Loucy (cell line): ENCODE measurements at regions not wholly inside any gene's neighbourhood (a gene's known extent, or its start where the extent isn't known, plus 50 kb on each side); places are given as distances from the start of the nearest gene placed in this dataset.

Source experiments
- H2AFZ ChIP-seq: fragments of 200-600 bp; sonication (generic); 2 replicates; pipeline ENCODE4 v1.6.0; 2016; ENCODE audit warnings: antibody characterized with exemption, mild to moderate bottlenecking, low read length, moderate library complexity
- H3F3A ChIP-seq: fragments of 200-600 bp; 2 replicates; pipeline ENCODE4 v1.6.0; 2016; ENCODE audit warnings: antibody characterized with exemption, low read depth, mild to moderate bottlenecking
- H3K27me3 ChIP-seq: fragments of 200-600 bp; sonication (generic); 2 replicates; pipeline ENCODE4 v1.6.1; 2014; ENCODE audit warnings: low read length, mild to moderate bottlenecking; ENCODE audit not compliant: insufficient read depth, poor library complexity, severe bottlenecking
- H3K36me3 ChIP-seq: fragments of 200-600 bp; sonication (generic); 2 replicates; pipeline ENCODE4 v1.6.1; 2016; ENCODE audit warnings: low read length; ENCODE audit not compliant: insufficient read depth
- H3K4me1 ChIP-seq: fragments of 200-600 bp; sonication (generic); 2 replicates; pipeline ENCODE4 v1.5.1; 2014; ENCODE audit warnings: low read length, mild to moderate bottlenecking; ENCODE audit not compliant: insufficient read depth, poor library complexity, severe bottlenecking
- H3K4me2 ChIP-seq: fragments of 200-600 bp; sonication (generic); 2 replicates; pipeline ENCODE4 v1.6.0; 2014; ENCODE audit warnings: antibody characterized with exemption, low read length, low read depth, mild to moderate bottlenecking; ENCODE audit not compliant: poor library complexity, severe bottlenecking
- H3K4me3 ChIP-seq: fragments of 200-600 bp; sonication (generic); 2 replicates; pipeline ENCODE4 v1.5.1; 2014; ENCODE audit warnings: low read length, mild to moderate bottlenecking, mixed read lengths; ENCODE audit not compliant: poor library complexity, severe bottlenecking
- H3K79me2 ChIP-seq: fragments of 200-600 bp; sonication (generic); 2 replicates; pipeline ENCODE4 v1.6.1; 2014; ENCODE audit warnings: low read length; ENCODE audit not compliant: insufficient read depth
- H3K9ac ChIP-seq: fragments of 200-600 bp; sonication (generic); 2 replicates; pipeline ENCODE4 v1.6.0; 2014; ENCODE audit warnings: mild to moderate bottlenecking, low read depth, low read length, moderate library complexity; ENCODE audit not compliant: poor library complexity, severe bottlenecking
- H3K9me2 ChIP-seq: fragments of 200-600 bp; sonication (generic); replicated peaks from 2 replicates; pipeline ENCODE4 v1.6.1; 2016; ENCODE audit warnings: low read depth, low read length, mixed read lengths
- H3K9me3 ChIP-seq: fragments of 200-600 bp; sonication (generic); 2 replicates; pipeline ENCODE4 v1.6.1; 2014; ENCODE audit warnings: mild to moderate bottlenecking, antibody characterized with exemption, low read length, low read depth; ENCODE audit not compliant: insufficient read depth
- H4K20me1 ChIP-seq: fragments of 200-600 bp; sonication (generic); 2 replicates; pipeline ENCODE4 v1.6.0; 2014; ENCODE audit warnings: antibody characterized with exemption, low read length, mild to moderate bottlenecking; ENCODE audit not compliant: insufficient read depth, poor library complexity, severe bottlenecking
- EZH2phosphoT487 ChIP-seq: fragments of 200-600 bp; IDR thresholded peaks from 2 replicates; pipeline ENCODE4 v1.6.1; 2018; ENCODE audit warnings: antibody characterized with exemption, mild to moderate bottlenecking, moderate library complexity, borderline replicate concordance
- TF ChIP-seq, protein P1 (sequence below): fragments of 200-600 bp; sonication (generic); conservative IDR thresholded peaks from 2 replicates; pipeline ENCODE4 v1.5.1; 2014; ENCODE audit warnings: mild to moderate bottlenecking, antibody characterized with exemption, low read length

GRCh38 chr14:82720431-82720830 lies 1186.8 kb upstream of the SEL1L start:
- H2AFZ ChIP-seq: no peak overlapping the region

GRCh38 chr14:82720946-82721345 lies 1187.3 kb upstream of the SEL1L start:
- Histone ChIP-seq H3K79me2 (no peaks in the 10 kb centered on the region), H3K36me3 (no peaks in the 10 kb centered on the region), H3K27me3 (no peaks in the 10 kb centered on the region), H2AFZ (no peak overlapping the region), H3K4me1 (no peaks in the 10 kb centered on the region), H4K20me1 (no peaks in the 10 kb centered on the region), H3F3A (no peaks in the 10 kb centered on the region), H3K9ac (no peak overlapping the region), H3K9me2 (no peaks in the 10 kb centered on the region), H3K4me3 (no peak overlapping the region), H3K4me2 (no peak overlapping the region), H3K9me3 (no peaks in the 10 kb centered on the region)
- no peak for TF ChIP-seq EZH2phosphoT487
- TF ChIP-seq, protein P1, sequence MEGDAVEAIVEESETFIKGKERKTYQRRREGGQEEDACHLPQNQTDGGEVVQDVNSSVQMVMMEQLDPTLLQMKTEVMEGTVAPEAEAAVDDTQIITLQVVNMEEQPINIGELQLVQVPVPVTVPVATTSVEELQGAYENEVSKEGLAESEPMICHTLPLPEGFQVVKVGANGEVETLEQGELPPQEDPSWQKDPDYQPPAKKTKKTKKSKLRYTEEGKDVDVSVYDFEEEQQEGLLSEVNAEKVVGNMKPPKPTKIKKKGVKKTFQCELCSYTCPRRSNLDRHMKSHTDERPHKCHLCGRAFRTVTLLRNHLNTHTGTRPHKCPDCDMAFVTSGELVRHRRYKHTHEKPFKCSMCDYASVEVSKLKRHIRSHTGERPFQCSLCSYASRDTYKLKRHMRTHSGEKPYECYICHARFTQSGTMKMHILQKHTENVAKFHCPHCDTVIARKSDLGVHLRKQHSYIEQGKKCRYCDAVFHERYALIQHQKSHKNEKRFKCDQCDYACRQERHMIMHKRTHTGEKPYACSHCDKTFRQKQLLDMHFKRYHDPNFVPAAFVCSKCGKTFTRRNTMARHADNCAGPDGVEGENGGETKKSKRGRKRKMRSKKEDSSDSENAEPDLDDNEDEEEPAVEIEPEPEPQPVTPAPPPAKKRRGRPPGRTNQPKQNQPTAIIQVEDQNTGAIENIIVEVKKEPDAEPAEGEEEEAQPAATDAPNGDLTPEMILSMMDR: no peak

More at GRCh38 chr14:82720431-82720830, 1186.8 kb upstream of the SEL1L start:
- no peak for TF ChIP-seq EZH2phosphoT487
- TF ChIP-seq, protein P1: no peak
- Histone ChIP-seq H3F3A (no peaks in the 10 kb centered on the region), H3K4me1 (no peaks in the 10 kb centered on the region), H3K4me2 (no peak overlapping the region), H3K9me2 (no peaks in the 10 kb centered on the region), H3K79me2 (no peaks in the 10 kb centered on the region), H3K27me3 (no peaks in the 10 kb centered on the region), H4K20me1 (no peaks in the 10 kb centered on the region), H3K4me3 (no peak overlapping the region), H3K9ac (no peak overlapping the region), H3K36me3 (no peaks in the 10 kb centered on the region), H3K9me3 (no peaks in the 10 kb centered on the region)

GRCh38 chr14:82724316-82724715 lies 1190.7 kb upstream of the SEL1L start:
- no peaks in the 10 kb centered on the region for H3K4me1 ChIP-seq
- no peak overlapping the region for H3K9ac ChIP-seq
- TF ChIP-seq, protein P1: no peak
- no peak for TF ChIP-seq EZH2phosphoT487
- H2AFZ ChIP-seq: no peak overlapping the region
- H3K9me3 ChIP-seq: no peaks in the 10 kb centered on the region
- no peaks in the 10 kb centered on the region for H3K27me3 ChIP-seq
- H3F3A ChIP-seq: no peaks in the 10 kb centered on the region
- H4K20me1 ChIP-seq: no peaks in the 10 kb centered on the region
- H3K4me2 ChIP-seq: no peak overlapping the region
- no peaks in the 10 kb centered on the region for H3K9me2 ChIP-seq
- H3K79me2 ChIP-seq: no peaks in the 10 kb centered on the region
- H3K4me3 ChIP-seq: no peak overlapping the region
- no peaks in the 10 kb centered on the region for H3K36me3 ChIP-seq
